ENCODE measurements at regions not wholly inside any gene's neighbourhood (a gene's known extent, or its start where the extent isn't known, plus 50 kb on each side); places are given as distances from the start of the nearest gene placed in this dataset.
A peak's percentile ranks its signal among the peaks of the same experiment; 100 is the strongest.

DNA sequence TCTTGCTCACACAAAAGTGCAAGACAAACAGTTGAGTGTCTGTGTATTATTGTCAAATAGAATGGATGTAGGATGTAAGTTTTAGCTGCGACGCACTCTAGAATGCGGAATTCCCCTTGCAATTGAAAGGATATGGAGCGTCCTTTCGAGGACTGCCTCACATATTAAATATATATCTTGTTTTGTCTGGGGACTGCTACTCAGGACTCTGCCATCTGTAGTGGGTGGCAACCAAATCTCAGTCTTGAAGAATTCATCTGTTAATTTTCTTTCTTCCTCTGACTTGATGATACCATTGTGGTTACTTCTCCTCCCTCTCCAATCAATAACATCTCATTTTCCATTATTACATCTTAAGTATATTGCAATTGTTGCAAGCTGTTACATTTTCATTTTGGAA, 121.6 kb downstream of the SOX4 start:
- no peak overlapping the region for H3K4me3 Mint-ChIP-seq (ENCODE audit: low read depth)
- H3K27ac Mint-ChIP-seq = no peak overlapping the region
- H3K36me3 Mint-ChIP-seq (ENCODE audit: insufficient read depth) = peaks cover 19% of the 10 kb centered on the region
- peaks cover 35% of the 10 kb centered on the region for H3K4me1 Mint-ChIP-seq (ENCODE audit: low read depth)
- no peak for DNase-seq (ENCODE audit: low spot score, unreplicated experiment)
- no peaks in the 10 kb centered on the region for H3K27me3 Mint-ChIP-seq
- H3K9me3 Mint-ChIP-seq (ENCODE audit: low read depth) = peaks cover 4% of the 10 kb centered on the region
- TF ChIP-seq, protein P1, sequence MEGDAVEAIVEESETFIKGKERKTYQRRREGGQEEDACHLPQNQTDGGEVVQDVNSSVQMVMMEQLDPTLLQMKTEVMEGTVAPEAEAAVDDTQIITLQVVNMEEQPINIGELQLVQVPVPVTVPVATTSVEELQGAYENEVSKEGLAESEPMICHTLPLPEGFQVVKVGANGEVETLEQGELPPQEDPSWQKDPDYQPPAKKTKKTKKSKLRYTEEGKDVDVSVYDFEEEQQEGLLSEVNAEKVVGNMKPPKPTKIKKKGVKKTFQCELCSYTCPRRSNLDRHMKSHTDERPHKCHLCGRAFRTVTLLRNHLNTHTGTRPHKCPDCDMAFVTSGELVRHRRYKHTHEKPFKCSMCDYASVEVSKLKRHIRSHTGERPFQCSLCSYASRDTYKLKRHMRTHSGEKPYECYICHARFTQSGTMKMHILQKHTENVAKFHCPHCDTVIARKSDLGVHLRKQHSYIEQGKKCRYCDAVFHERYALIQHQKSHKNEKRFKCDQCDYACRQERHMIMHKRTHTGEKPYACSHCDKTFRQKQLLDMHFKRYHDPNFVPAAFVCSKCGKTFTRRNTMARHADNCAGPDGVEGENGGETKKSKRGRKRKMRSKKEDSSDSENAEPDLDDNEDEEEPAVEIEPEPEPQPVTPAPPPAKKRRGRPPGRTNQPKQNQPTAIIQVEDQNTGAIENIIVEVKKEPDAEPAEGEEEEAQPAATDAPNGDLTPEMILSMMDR (IDR thresholded peaks at IDR 0.05; ENCODE audit: unreplicated experiment) = no peak

DNA sequence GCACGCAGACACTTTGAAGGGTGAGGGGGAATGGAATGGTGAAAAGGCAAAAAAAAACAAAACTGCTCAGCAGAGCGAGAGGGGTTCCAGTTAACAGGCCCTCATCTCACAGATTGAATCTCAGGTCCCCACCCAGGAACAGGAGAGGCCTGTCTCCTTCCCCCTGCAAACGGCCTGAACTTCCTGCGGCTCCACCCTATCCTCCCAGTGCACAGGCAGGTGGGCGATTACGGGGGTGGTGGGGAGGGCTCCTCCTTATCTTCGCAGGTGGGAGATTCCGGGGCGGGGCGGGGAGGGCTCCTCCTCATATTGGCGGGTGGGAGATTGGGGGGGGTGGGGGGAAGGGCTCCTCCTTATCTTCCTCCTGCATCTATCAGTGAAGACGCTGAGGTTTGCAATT, 129.0 kb downstream of the SOX4 start:
- peak overlapping the region; percentile 48 for H3K27ac Mint-ChIP-seq
- H3K4me3 Mint-ChIP-seq (ENCODE audit: low read depth) = no peak overlapping the region
- peaks cover 20% of the 10 kb centered on the region for H3K36me3 Mint-ChIP-seq (ENCODE audit: insufficient read depth)
- peaks cover 4% of the 10 kb centered on the region for H3K9me3 Mint-ChIP-seq (ENCODE audit: low read depth)
- no peak for DNase-seq (ENCODE audit: low spot score, unreplicated experiment)
- H3K4me1 Mint-ChIP-seq (ENCODE audit: low read depth) = peaks cover 22% of the 10 kb centered on the region
- TF ChIP-seq, protein P1 (IDR thresholded peaks at IDR 0.05; ENCODE audit: unreplicated experiment) = no peak
- H3K27me3 Mint-ChIP-seq = no peaks in the 10 kb centered on the region

DNA sequence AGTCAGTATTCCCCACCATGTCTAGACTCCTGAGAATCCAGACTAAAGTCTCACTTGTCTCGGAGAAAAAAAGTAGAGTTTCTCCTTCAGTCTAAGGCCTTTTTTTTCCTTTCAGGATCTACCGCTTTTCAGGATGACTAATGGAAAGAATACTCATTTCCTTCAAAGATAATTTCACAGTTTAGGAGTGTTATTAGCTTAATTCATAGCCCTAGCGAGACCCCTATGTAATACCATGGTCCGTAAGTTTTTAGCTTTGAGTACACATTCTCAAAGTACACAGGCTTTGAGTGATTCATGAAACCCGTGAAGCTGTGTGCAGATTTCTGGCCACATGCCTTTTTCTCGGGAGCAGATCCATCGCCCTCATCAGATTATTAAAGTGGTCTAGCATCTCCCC, 133.1 kb downstream of the SOX4 start:
- Mint-ChIP-seq H3K27ac (peak overlapping the region; percentile 3), H3K27me3 (no peaks in the 10 kb centered on the region), H3K36me3 (ENCODE audit: insufficient read depth) (peaks cover 17% of the 10 kb centered on the region), H3K4me3 (ENCODE audit: low read depth) (no peak overlapping the region), H3K9me3 (ENCODE audit: low read depth) (peaks cover 6% of the 10 kb centered on the region), H3K4me1 (ENCODE audit: low read depth) (peaks cover 28% of the 10 kb centered on the region)
- DNase-seq (ENCODE audit: low spot score, unreplicated experiment) = no peak
- TF ChIP-seq, protein P1 (IDR thresholded peaks at IDR 0.05; ENCODE audit: unreplicated experiment) = no peak

DNA sequence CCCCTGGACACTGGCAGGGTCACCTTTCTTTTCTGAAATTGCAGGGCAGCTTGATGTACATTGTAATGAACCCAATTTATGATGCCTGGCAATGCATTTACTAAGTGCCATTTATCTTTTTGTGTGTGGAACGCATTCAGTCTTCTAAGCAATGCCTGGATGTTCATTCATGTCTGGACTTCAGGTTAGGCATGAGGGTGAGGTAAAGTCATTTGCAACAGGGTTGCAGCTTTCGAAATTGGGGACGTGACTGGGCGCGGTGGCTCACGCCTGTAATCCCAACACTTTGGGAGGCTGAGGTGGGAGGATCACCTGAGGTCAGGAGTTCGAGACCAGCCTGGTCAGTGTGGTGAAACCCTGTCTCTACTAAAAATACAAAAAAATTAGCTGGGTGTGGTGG, 134.6 kb downstream of the SOX4 start:
- Mint-ChIP-seq H3K4me1 (ENCODE audit: low read depth) (peaks cover 38% of the 10 kb centered on the region), H3K27ac (no peak overlapping the region), H3K4me3 (ENCODE audit: low read depth) (no peak overlapping the region), H3K36me3 (ENCODE audit: insufficient read depth) (peaks cover 16% of the 10 kb centered on the region), H3K9me3 (ENCODE audit: low read depth) (peaks cover 6% of the 10 kb centered on the region), H3K27me3 (no peaks in the 10 kb centered on the region)
- TF ChIP-seq, protein P1 (IDR thresholded peaks at IDR 0.05; ENCODE audit: unreplicated experiment) = no peak
- DNase-seq (ENCODE audit: low spot score, unreplicated experiment) = no peak

DNA sequence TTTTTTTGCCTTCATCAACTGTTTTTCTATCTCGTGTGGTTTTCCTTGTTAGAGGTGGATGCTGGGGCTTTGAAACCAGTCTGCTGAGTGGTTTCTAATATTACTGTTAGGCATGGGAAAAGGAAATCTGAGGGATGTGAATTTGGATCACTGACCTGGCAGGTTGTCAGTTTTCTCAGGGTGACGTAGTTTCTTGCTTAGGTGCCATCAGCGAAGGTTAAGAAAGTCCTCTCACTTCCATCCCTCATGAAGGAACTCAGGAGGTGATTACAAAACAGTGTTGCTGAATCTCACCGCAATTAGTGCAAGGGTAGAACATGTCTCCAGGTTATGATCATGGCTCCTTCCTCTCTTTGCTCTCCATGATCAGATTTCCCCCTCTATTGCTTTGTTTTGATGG, 135.9 kb downstream of the SOX4 start:
- H3K4me1 Mint-ChIP-seq (ENCODE audit: low read depth) = peaks cover 31% of the 10 kb centered on the region
- no peak overlapping the region for H3K4me3 Mint-ChIP-seq (ENCODE audit: low read depth)
- no peak for DNase-seq (ENCODE audit: low spot score, unreplicated experiment)
- TF ChIP-seq, protein P1 (IDR thresholded peaks at IDR 0.05; ENCODE audit: unreplicated experiment) = no peak
- no peaks in the 10 kb centered on the region for H3K27me3 Mint-ChIP-seq
- H3K27ac Mint-ChIP-seq = peak overlapping the region; percentile 8
- peaks cover 6% of the 10 kb centered on the region for H3K9me3 Mint-ChIP-seq (ENCODE audit: low read depth)
- H3K36me3 Mint-ChIP-seq (ENCODE audit: insufficient read depth) = peaks cover 16% of the 10 kb centered on the region
